Transverse colon (tissue), 4 donors: ENCODE measurements at regions not wholly inside any gene's neighbourhood (a gene's known extent, or its start where the extent isn't known, plus 50 kb on each side); places are given as distances from the start of the nearest gene placed in this dataset.

ENCODE experiments used
- DNase-seq: peaks from one replicate; pipeline ENCODE4 v3.0.0-alpha.2; 2019
- H3K27ac ChIP-seq, 4 donors: fragments of 200-600 bp; sonication (generic); 2 replicates each; pipeline ENCODE4 v1.5.1; 2016 to 2018; ENCODE audit warnings: inconsistent platforms in 4 of 4
- H3K27me3 ChIP-seq: fragments of 200-600 bp; sonication (generic); 2 replicates; pipeline ENCODE4 v1.5.1; 2017; ENCODE audit warnings: inconsistent platforms
- H3K36me3 ChIP-seq, 4 donors: fragments of 200-600 bp; sonication (generic); 2 replicates each; pipeline ENCODE4 v1.5.1; 2017 to 2019; ENCODE audit warnings: inconsistent platforms in 4 of 4
- H3K4me1 ChIP-seq, 4 donors: fragments of 200-600 bp; sonication (generic); 2 replicates each; pipeline ENCODE4 v1.5.1; 2017 to 2020; ENCODE audit warnings: inconsistent platforms in 4 of 4
- H3K4me3 ChIP-seq, 4 donors: fragments of 200-600 bp; sonication (generic); 1 replicate in 1 of 4; 2 replicates in 3 of 4; pipeline versions ENCODE4 v1.5.1 to v1.6.1; 2017 to 2019; ENCODE audit warnings: inconsistent platforms in 4 of 4
- H3K9me3 ChIP-seq, 2 donors: fragments of 200-600 bp; sonication (generic); 2 replicates each; pipeline ENCODE4 v1.5.1; 2017 to 2019; ENCODE audit warnings: inconsistent platforms in 2 of 2
- CTCF ChIP-seq, 5 experiments: fragments of 200-600 bp in 3 of 5; fragments of 450-650 bp in 2 of 5; sonication (generic) in 3 of 5; IDR thresholded peaks; 1 replicate in 2 of 5; 2 replicates in 3 of 5; pipeline ENCODE4 v1.5.1; 2016 to 2017; ENCODE audit warnings: antibody characterized with exemption in 5 of 5, inconsistent platforms in 3 of 5, mild to moderate bottlenecking in 2 of 5, moderate library complexity in 1 of 5
- EP300 ChIP-seq: sonication (generic); formaldehyde crosslinking; IDR thresholded peaks from one replicate; pipeline ENCODE4 v1.6.1; 2017; ENCODE audit warnings: antibody characterized with exemption, low read depth
- POLR2A ChIP-seq: fragments of 450-650 bp; IDR thresholded peaks from one replicate; pipeline ENCODE4 v1.6.1; 2016; ENCODE audit warnings: antibody characterized with exemption, mild to moderate bottlenecking, moderate library complexity
- POLR2AphosphoS5 ChIP-seq, 3 donors: sonication (generic); formaldehyde crosslinking; IDR thresholded peaks; one replicate each; pipeline ENCODE4 v1.6.1; 2016; ENCODE audit warnings: antibody characterized with exemption in 3 of 3
- WGBS, 2 donors: methylation state at CpG; one replicate each; pipeline ENCODE4 v1.1.5; 2018; ENCODE audit warnings: low coverage in 1 of 2; 5-methylcytosine and 5-hydroxymethylcytosine counted together
- in situ Hi-C, 4 donors: fragments of 200-750 bp; cut with MboI; loops; one replicate each; pipeline versions ENCODE4 v1.15.0 to v1.15.1; 2017; ENCODE audit warnings: low sequenced_read_pairs in 3 of 4, low pct_ligation_motif_present in 1 of 4, low pct_unique_long_range_greater_than_20kb in 1 of 4
- intact Hi-C: fragments of 100-400 bp; cut with DNase I; formaldehyde crosslinking; loops from one replicate; pipeline ENCODE4 v1.15.1; 2023; ENCODE audit warnings: low total_unique reads

- Histone ChIP-seq H3K27me3 (no peaks in the 10 kb centered on the region), H3K9me3 (no peaks in the 10 kb centered on the region), H3K4me3 (no peak overlapping the region), H3K4me1 (no peaks in the 10 kb centered on the region), H3K27ac (no peak overlapping the region), H3K36me3 (no peaks in the 10 kb centered on the region)
- DNase-seq: peak; percentile 16
- WGBS, 2 donors: 39 to 56% methylated on average over 3 of the region's 3 CpGs
- no peak for TF ChIP-seq POLR2A
- no peak for TF ChIP-seq CTCF (IDR thresholded peaks at IDR 0.05)
- no peak for TF ChIP-seq EP300
- TF ChIP-seq POLR2AphosphoS5 (IDR thresholded peaks at IDR 0.05): no peak
- in situ Hi-C loops: no loop called here
- intact Hi-C loops: no loop called here
These were observed 968.5 kb downstream of the AACS start for GRCh38 chr12:126033751-126034150.

GRCh38 chr12:126036348-126036747 lies 971.1 kb downstream of the AACS start:
- Histone ChIP-seq H3K9me3 (no peaks in the 10 kb centered on the region), H3K27ac (peak overlapping the region in 2 of 4 donors; percentile 31 to 51)
- intact Hi-C loops: no loop called here

GRCh38 chr12:126038434-126038833 lies 973.2 kb downstream of the AACS start:
- Histone ChIP-seq H3K4me3 (no peak overlapping the region), H3K27ac (no peak overlapping the region), H3K36me3 (no peaks in the 10 kb centered on the region), H3K9me3 (no peaks in the 10 kb centered on the region), H3K4me1 (no peaks in the 10 kb centered on the region), H3K27me3 (no peaks in the 10 kb centered on the region)
- TF ChIP-seq POLR2A (no peak), POLR2AphosphoS5 (IDR thresholded peaks at IDR 0.05) (no peak), EP300 (no peak), CTCF (IDR thresholded peaks at IDR 0.05) (no peak)
- in situ Hi-C loops: no loop called here
- no peak for DNase-seq
- WGBS, 2 donors: 59 to 67% methylated on average over 1 of the region's 1 CpG
- intact Hi-C loops: no loop called here

More at GRCh38 chr12:126036348-126036747, 971.1 kb downstream of the AACS start:
- no peaks in the 10 kb centered on the region for H3K4me1 ChIP-seq
- no peak overlapping the region for H3K4me3 ChIP-seq
- DNase-seq: no peak
- no peaks in the 10 kb centered on the region for H3K36me3 ChIP-seq
- in situ Hi-C loops: no loop called here
- TF ChIP-seq EP300: no peak
- no peak for TF ChIP-seq CTCF (IDR thresholded peaks at IDR 0.05)
- no peak for TF ChIP-seq POLR2AphosphoS5 (IDR thresholded peaks at IDR 0.05)
- no peak for TF ChIP-seq POLR2A
- H3K27me3 ChIP-seq: no peaks in the 10 kb centered on the region

- no peak overlapping the region for H3K27ac ChIP-seq
- TF ChIP-seq EP300 (no peak), POLR2A (no peak), POLR2AphosphoS5 (IDR thresholded peaks at IDR 0.05) (no peak), CTCF (IDR thresholded peaks at IDR 0.05) (no peak)
- no peak overlapping the region for H3K4me3 ChIP-seq
- no peaks in the 10 kb centered on the region for H3K36me3 ChIP-seq
- intact Hi-C loops (no loop called here), in situ Hi-C loops (no loop called here)
- no peaks in the 10 kb centered on the region for H3K4me1 ChIP-seq
- WGBS, 2 donors: 71 to 81% methylated on average over 4 to 5 of the region's 5 CpGs
- DNase-seq: no peak
- H3K27me3 ChIP-seq: no peaks in the 10 kb centered on the region
- no peaks in the 10 kb centered on the region for H3K9me3 ChIP-seq
These were observed 975.1 kb downstream of the AACS start for GRCh38 chr12:126040307-126040706.
